Middle frontal gyrus (tissue), 1 donor: ENCODE measurements at regions not wholly inside any gene's neighbourhood (a gene's known extent, or its start where the extent isn't known, plus 50 kb on each side); places are given as distances from the start of the nearest gene placed in this dataset.
"Not testable (repeated sequence)": the region's sequence is repeated elsewhere in the genome, so short reads cannot be mapped to it uniquely, and the experiment has no call there.

Experiments
- DNase-seq: peaks from one replicate; pipeline ENCODE4 v3.0.0-alpha.2; 2015; ENCODE audit warnings: low spot score; ENCODE audit errors: extremely low spot score

DNA sequence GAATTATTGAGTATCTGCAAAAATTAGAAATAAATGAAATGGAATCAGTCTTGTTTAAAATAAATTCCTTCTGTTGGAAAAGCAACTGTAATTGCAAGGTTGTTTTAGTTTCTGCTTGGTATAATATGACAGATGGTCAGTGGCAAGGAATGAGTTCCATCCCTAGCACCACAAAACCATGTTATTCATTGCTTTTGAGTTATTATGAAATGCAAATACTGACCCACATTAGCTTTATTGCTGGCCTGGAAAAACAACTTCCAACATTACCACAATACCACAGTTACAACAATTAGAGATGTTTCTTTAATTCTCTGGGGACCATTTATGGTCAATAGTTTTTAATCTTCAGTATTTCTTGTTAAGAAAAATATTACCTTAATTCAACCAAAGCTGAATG lies 194.4 kb downstream of the TMA16 start:
- DNase-seq, result no peak

DNA sequence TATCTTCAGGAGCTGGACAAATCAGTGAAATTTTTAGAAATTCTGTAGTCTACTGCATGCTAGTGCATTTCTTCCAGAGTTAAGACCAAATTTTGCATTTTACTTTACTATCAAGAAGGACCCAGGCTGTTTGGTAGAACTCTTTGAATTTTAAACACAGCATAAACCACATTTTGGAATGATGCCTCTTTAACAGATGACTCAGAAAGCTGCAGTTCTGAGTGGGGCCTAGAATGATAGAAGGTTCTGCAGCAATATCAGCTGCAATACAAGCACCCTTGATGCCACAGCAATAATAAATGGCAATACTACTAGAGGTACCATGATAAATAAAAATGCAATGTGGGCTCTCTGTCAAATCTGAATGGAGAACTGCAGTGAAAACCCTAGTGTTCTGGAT lies 198.7 kb downstream of the TMA16 start:
- DNase-seq, result no peak

DNA sequence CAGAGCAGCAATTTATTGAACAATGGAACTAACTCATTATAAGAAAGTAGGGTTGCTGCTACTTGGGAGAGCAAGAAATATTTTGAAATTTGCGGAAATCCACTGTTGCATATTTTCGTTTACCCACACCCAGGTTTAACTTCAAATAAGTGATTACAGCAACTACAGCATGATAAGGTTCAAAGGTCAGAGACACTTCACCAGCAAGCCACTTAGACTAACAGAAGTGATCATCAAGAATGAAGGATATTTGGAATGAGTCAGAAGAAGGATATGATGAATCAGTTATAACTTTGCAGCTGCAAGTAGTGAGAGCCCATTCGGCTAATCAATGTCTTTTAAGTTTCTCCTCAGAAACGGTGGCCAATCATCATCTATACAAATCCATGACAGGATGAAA lies 199.3 kb downstream of the TMA16 start:
- no peak for DNase-seq

DNA sequence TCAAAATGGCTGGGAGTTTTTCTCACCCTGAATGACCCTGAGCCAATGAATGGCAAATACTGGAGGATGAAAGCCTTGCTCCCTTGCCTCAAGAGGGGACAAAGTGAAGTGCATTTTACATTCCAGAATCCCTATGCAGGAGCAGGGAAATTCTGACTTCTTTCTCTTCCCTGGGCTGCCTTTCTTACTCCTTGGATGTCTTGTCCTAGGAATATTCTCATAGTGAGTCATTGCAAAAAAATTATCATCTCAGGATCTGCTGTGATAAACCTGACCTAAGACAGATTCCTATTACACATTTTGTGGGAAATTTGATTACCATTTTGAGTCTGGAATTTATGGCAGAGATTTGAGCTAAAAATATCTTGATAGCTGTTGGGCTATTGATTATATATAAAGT lies 199.9 kb downstream of the TMA16 start:
- no peak for DNase-seq

DNA sequence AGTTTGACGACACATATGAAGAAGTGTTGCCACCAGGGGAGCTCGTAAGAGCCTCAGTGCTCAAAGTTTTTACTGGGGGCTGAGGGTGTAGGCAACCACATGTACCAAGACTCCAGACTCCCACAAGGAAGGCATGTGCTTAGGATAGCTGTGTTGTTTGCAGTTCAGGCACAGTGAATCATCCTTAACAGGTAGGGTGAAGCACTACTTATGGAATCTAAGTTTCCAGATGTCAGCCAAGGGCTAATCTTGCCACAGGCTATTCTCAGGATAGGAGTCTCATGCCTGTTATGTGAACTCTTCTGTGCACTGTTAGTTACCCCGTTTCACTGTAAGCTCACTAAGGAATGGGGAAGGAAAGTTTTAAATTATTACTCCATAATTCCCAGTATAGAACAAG lies 202.6 kb downstream of the TMA16 start:
- DNase-seq, result no peak

DNA sequence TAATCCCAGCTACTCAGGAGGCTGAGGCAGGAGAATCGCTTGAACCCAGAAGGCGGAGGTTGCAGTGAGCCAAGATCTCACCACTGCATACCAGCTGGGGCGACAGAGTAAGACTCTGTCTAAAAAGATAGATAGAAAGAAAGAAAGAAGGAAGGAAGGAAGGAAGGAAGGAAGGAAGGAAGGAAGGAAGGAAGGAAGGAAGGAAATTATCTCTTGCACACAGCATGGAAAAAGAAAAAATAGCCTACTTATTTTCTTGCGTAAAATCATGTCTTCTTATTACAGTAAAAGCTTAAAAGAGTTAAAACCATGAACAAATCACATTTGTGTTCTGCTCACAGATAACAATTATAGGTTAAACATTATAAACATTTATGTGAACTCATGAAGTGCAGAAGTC lies 205.9 kb downstream of the TMA16 start:
- not testable (repeated sequence) for DNase-seq

DNA sequence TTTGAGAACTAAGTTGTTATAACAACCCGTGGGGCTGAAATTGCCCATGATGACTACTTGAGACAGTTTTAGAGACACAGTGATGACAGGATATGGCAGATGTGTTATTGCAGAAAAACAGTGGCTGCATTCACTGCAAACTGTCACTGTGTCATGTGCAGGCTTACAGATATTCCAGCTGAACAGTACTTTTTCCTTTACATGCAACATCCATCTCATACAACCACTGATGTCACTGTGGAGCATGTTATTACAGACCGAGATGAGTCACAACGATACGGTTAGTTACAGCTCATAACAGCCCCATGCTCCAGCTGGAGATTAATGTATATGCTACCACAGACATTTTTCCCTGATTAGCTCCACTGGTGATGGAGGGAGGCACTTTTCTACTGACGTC lies 207.4 kb downstream of the TMA16 start:
- no peak for DNase-seq

DNA sequence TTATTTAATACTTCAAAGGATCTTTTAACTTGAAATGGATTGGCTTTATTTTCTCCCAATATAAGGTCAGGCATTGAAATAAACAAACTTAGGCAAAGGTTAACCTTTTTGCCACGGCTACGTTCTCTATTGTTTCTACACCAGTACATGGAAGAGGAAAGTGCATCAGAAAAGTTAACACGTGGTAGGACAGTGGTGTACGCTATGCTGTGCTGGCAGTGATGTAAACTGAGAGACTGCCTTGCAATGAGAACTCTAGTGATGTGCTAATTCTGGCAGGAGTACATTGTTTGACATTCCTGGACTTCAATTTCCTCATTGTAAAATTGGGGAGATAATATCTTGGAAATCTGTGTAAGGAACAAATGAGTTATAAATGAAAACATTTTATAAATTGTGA lies 208.2 kb downstream of the TMA16 start:
- no peak for DNase-seq

DNA sequence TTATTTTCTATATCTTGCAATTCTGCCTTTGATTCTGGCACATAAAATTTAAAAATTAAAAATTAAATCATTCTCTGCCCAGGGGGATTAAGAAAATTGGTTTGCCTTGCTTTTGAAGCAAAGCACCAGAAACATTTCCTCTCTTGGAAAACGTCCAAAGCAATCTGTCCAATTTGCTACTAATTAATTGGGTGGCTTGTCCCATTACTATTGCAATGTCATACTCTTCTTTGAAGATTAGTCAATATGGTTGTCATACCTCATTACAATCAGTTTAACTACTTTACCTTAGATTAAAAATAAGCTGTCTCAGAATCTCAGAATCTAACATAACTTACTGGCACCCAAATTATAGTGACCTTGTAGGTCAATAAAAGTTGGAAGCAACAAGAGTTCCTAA lies 208.8 kb downstream of the TMA16 start:
- no peak for DNase-seq

DNA sequence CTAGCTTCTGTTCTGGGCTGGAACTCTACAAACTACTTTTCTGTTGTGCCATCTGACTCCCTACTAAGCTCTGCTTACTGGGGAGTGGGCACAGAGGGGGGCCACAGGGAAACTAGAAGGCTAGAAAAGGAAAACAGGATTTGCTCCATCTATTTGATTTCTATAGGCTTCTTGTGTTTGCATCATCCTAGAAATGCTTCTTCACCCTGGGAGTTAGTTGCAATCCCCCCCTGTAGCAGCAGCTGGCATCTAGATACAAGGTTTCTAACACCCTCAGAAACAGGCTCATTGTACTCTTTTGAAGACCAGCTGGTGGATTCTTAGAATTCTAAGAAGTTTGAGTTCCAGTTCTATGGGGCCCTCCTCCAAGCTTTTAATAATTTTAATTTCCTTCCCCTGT lies 213.4 kb downstream of the TMA16 start:
- DNase-seq, result no peak

DNA sequence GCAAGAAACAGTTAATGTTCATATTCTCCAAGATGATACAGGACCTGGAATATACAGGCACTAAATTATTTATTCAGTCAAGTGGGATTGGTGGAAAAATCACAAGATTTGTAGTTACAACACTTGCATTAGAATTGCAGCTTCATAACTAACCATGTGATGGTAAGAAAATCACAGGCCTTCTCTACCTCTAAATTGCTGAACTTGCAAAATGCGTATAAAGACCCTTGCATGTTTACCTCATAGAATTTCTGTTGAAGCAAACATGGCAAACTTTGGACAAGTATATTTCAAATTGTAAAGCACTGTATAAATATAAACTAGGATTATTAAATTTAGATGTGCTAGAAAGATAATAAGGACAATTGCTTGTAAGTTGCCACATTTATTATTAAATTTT lies 215.1 kb downstream of the TMA16 start:
- DNase-seq, result no peak

DNA sequence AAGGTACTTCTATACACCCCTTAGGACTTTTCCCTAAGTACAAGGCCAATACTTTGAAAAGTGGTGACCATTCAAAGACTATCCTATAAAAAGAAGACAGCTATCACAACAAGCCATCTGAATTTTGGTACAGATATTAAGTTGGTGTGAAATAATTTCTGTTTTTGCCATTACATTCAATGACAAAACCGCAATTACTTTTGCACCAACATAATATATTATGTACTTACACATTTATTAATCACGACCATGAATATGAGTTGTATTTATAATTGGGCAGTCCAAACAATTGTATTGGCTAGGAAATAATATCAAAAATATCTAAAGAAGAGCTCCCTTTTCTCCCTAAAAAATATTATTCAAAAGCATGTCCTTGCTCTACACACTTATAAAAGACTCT lies 215.7 kb downstream of the TMA16 start:
- DNase-seq, result no peak

DNA sequence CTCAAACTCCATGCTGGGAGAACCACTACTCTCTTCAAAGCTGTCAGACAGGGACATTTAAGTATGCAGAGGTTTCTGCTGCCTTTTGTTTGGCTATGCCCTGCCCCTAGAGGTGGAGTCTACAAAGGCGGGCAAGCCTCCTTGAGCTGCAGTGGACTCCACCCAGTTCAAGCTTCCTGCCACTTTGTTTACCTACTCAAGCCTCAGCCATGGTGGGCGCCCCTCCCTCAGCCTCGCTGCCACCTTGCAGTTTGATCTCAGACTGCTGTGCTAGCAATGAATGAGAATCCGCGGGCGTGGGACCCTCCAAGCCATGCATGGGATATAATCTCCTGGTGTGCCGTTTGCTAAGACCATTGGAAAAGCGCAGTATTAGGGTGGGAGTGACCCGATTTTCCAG lies 230.0 kb downstream of the TMA16 start:
- not testable (repeated sequence) for DNase-seq

DNA sequence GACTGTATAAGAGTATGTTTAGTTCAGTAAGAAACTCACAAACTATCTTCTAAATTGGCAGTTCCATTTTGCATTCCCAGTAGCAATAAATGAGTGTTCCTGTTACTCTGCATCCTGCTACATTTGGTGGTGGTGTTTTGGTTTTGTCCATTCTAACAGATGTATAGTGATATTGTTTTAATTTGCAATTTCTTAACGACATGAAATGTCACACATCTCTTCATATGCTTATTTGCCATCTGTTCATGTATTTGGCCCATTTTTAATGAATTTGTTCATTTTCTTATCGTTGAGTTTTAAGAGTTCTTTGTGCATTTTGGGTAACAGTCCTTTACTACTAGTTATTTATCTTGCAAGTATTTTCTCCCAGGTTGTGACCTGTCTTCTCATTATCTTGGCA lies 232.2 kb downstream of the TMA16 start:
- DNase-seq, result no peak

DNA sequence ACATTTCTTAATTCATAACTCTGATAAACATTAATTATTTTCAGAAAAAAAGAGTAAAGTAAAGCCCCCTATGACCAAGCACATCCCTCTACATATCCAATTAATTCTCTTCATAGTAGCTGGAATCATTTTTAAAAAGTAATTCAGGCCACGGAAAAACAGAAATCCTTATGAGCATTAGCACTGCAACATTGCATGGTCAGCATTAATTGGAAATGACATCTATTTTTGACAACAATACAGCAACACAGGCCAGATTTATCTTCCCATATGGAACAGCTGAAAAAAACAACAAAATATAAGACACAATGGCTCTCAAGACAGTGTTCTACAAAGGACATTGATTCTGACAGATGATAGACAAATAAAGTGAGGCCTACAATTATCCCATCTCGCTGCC lies 236.6 kb downstream of the TMA16 start:
- DNase-seq, result no peak

DNA sequence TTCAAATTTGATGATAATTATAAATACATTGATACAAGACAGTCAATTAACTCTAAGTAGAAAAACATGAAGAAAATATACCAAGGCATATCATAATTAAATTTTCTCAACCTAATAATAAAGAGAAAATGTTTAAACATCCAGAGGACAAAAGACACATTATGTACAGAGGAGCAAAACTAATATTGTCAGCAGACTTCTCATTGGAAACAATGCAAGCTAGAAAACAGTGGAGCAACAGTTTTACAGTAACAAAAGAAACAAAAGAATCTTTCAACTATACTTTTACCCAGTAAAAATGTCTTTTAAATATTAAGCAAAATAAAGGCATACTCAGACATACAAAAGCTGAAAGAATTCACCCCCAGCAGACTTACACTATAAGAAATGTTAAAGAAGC lies 238.0 kb downstream of the TMA16 start:
- DNase-seq, result no peak

DNA sequence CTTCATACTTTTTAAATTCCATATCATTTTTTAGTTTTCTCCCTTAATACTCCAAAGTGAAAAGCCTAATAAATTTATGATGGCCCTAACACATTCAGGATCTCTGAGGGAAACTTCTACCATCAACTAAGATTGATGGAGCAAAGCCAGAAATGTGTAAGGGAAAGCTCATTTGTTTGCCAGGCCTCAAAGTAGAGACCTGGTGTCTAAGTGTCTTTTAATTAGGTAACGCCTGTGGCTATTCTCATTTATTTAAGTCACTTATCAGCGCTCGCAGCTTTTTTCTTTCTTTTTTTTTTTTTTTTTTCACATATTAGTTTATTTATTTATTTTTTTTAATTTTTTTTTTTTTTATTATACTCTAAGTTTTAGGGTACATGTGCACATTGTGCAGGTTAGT lies 242.4 kb downstream of the TMA16 start:
- no peak for DNase-seq

DNA sequence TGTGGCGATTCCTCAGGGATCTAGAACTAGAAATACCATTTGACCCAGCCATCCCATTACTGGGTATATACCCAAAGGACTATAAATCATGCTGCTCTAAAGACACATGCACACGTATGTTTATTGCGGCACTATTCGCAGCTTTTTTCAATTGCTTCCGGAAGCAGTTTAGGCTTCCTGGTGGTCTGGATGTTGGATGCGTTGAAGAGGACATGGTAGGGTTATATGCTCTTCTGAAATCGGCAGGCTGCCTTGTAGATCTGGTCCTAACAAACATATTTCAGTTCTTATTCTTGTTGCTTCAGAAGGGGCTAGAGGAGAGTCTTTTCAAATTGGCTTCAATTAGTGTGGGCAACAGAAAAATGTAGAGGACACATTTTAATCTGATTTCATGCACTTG lies 243.4 kb downstream of the TMA16 start:
- DNase-seq, result not testable (repeated sequence)

DNA sequence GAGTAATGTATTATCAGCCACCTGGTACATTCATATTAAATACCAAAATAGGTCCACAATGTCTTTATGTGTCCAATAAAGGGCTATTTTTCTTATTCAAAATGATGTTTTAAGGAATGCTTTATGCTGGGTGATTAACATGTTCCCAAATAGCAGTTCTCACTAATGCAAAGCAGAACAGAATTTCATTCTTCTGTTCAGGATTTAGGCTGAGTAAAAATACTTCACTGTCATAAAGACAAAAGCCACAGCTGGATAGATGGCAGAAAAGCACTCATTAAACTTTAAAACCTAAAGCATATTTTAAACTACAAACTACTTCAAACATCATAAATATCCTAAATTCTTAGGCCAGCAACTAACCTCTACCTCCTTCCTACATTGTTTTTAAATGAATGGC lies 244.0 kb downstream of the TMA16 start:
- DNase-seq, result no peak

DNA sequence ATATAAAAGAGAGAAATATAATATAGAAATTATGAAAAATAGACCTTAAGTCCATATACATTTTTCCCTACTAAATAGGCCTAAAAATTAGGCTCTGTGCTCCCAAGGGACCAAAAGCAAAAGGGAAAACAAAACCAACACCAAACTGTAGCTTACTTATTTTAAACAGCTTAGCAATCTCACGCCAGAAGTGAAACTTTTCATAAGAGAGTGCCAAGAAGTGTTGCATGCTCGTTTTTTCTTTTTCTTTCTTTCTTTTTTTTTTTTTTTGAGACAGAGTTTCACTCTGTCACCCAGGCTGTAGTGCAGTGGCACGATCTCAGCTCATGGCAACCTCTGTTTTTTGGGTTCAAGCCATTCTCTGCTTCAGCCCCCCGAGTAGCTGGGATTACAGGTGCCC lies 250.4 kb downstream of the TMA16 start:
- no peak for DNase-seq

DNA sequence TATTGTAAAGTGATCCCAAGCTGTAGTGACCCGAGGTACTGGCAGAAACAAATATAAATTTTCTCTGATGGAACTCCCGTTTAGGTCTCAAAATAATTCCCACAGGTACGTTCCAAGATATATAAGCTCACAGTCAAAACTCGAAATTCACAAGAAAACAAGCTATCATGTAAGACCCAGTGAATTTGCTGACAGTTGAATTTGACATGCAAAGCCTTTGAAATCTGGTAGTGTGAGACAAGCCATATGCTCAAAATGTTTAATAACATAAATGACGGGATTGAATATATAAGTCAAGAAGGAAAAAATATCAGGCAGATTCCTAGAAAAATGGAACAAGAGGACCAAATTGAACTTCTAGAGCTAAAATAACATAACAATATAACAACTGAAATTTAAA lies 252.8 kb downstream of the TMA16 start:
- DNase-seq, result no peak

DNA sequence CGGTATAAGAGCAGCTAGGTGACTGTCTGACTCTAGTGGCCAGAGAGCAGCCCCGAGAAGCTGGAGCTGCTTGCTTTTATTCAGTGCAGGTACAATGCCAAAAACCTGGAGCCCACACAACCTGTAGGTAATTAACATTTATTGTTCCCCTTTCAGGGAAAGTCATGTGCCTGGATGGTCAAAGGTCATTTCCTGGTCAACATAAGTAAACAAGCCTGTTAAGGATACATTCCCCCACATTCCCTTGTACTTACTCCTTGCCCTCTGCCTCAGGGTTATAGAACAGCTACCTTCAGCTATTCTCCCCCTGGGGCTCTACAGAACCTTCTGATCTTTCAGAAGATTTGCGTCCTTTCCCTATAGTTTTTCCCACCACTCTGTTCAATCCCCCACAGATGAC lies 253.4 kb downstream of the TMA16 start:
- DNase-seq, result no peak

DNA sequence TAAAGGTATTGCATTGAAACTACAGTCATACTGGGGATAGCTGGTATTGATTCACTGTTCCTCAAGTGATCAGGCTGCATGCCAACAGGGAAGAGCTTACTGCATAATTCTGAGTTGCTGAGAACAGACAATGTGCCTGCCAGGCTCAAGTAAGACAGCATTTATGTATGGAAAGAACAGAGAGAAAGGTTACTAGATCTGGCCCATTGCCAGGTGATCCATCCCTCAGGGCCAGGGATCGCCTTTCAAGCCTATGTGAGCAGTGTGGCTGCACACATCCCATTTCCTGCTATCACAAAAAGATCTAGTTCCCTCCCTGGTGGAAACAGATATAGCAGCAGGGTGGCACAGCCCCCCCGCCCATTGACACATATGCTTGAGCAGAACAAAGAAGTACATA lies 254.0 kb downstream of the TMA16 start:
- DNase-seq, result no peak

DNA sequence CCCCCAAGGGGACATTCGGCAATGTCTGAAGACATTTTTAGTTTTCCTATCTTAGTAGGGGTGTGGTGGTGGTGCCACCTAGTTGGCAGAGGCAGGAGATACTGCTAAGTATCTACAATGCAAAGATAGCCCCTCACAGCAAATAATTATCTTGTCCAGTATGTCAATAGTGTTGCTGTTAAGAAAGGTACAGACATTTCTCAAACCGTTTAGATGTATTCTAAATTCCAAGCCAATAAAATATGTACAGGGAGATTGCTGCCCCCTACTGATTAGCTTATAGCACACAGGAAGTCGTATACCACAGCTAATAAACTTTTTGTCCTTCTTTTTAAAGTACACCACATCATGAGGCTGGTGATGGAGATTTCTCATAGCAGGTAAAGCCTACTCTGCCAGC lies 260.5 kb downstream of the TMA16 start:
- no peak for DNase-seq

DNA sequence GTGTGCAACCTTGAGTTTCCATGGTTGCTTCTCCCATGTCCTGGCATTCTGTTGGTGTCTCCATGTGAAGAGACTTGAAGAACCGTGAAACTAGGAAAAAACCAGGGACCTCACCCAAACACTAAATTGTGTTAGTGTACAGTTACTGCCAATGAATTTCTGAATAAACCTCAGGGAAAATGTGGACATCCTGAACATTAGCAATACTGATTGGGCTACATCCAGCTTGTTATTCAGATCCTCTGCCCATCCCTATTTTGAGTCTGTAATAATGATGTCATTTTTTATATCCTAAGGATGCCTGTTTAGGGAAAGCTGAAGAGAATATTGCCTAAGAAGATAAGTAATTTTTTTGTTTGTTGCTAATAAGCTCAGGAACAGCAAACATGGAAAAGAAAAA lies 262.7 kb downstream of the TMA16 start:
- no peak for DNase-seq
